ENCODE measurements at regions not wholly inside any gene's neighbourhood (a gene's known extent, or its start where the extent isn't known, plus 50 kb on each side); places are given as distances from the start of the nearest gene placed in this dataset.
"Not testable (repeated sequence)": the region's sequence is repeated elsewhere in the genome, so short reads cannot be mapped to it uniquely, and the experiment has no call there.

- intact Hi-C loops (cut with micrococcal nuclease) = no loop called here
- ChIA-PET POLR2A (ENCODE audit: unreplicated experiment) (no interaction called here), CTCF (no interaction called here)
- Histone ChIP-seq H3K79me2 (ENCODE audit: low read length) (no peaks in the 10 kb centered on the region), H3K27ac (ENCODE audit: low read length) (no peak overlapping the region), H3F3A (ENCODE audit: low read length, unreplicated experiment) (no peaks in the 10 kb centered on the region), H4K20me1 (ENCODE audit: low read length) (no peaks in the 10 kb centered on the region), H2AFZ (ENCODE audit: low read length) (no peak overlapping the region), H3K4me2 (ENCODE audit: low read length) (no peak overlapping the region), H3K27me3 (ENCODE audit: low read length) (no peaks in the 10 kb centered on the region), H3K36me3 (ENCODE audit: low read depth, low read length) (no peaks in the 10 kb centered on the region), H3K4me1 (ENCODE audit: insufficient read depth, low read length) (no peaks in the 10 kb centered on the region), H3K9me2 (replicated peaks; ENCODE audit: low read length) (no peaks in the 10 kb centered on the region), H3K9ac (ENCODE audit: low read length) (no peak overlapping the region), H3K4me3 (ENCODE audit: low read length) (no peak overlapping the region), H3K9me3 (ENCODE audit: low read length) (no peaks in the 10 kb centered on the region)
- BruUV-seq (replicated peaks) = no TSS peak
- TF ChIP-seq EZH2phosphoT487 (IDR thresholded peaks at IDR 0.05; ENCODE audit: borderline replicate concordance, low read length) (no peak), CTCF (conservative IDR thresholded peaks at IDR 0.05; ENCODE audit: low read depth, low read length) (no peak), EZH2 (IDR thresholded peaks at IDR 0.05; ENCODE audit: low read length, unreplicated experiment) (no peak)
- no peak for DNase-seq
- no peak for ATAC-seq
These were observed 297.4 kb upstream of the TACR3 start for GRCh38 chr4:104017213-104017612.

- H3K4me1 ChIP-seq (ENCODE audit: insufficient read depth, low read length) = no peaks in the 10 kb centered on the region
- H4K20me1 ChIP-seq (ENCODE audit: low read length) = no peaks in the 10 kb centered on the region
- H3K4me2 ChIP-seq (ENCODE audit: low read length) = no peak overlapping the region
- ChIA-PET CTCF (interaction anchor here (0.6 kb wide), 1 partner anchor 135 kb away, joined by 6 read pairs; no protein-coding TSS in a partner anchor), POLR2A (ENCODE audit: unreplicated experiment) (no interaction called here)
- no peaks in the 10 kb centered on the region for H3K9me2 ChIP-seq (replicated peaks; ENCODE audit: low read length)
- H3K79me2 ChIP-seq (ENCODE audit: low read length) = no peaks in the 10 kb centered on the region
- H3K36me3 ChIP-seq (ENCODE audit: low read depth, low read length) = no peaks in the 10 kb centered on the region
- H3K9me3 ChIP-seq (ENCODE audit: low read length) = no peaks in the 10 kb centered on the region
- no peak overlapping the region for H3K4me3 ChIP-seq (ENCODE audit: low read length)
- TF ChIP-seq EZH2 (IDR thresholded peaks at IDR 0.05; ENCODE audit: low read length, unreplicated experiment) (no peak), CTCF (conservative IDR thresholded peaks at IDR 0.05; ENCODE audit: low read depth, low read length) (peak; percentile 55)
- H3K27me3 ChIP-seq (ENCODE audit: low read length) = no peaks in the 10 kb centered on the region
- BruUV-seq (replicated peaks) = no TSS peak
- ATAC-seq (peak; percentile 57; the same call in 1 of the 2 replicates), DNase-seq (peak; percentile 30)
- no peaks in the 10 kb centered on the region for H3F3A ChIP-seq (ENCODE audit: low read length, unreplicated experiment)
- no peak overlapping the region for H3K9ac ChIP-seq (ENCODE audit: low read length)
- no peak overlapping the region for H3K27ac ChIP-seq (ENCODE audit: low read length)
- no peak overlapping the region for H2AFZ ChIP-seq (ENCODE audit: low read length)
- intact Hi-C loops (cut with micrococcal nuclease) = loop anchor here (2.0 kb wide), 1 partner anchor 845 kb away; no protein-coding TSS in a partner anchor
These were observed 295.9 kb upstream of the TACR3 start for GRCh38 chr4:104015680-104016079.

- DNase-seq (no peak), ATAC-seq (no peak)
- H4K20me1 ChIP-seq (ENCODE audit: low read length) = no peaks in the 10 kb centered on the region
- POLR2A ChIA-PET (ENCODE audit: unreplicated experiment) = no interaction called here
- no peak overlapping the region for H3K27ac ChIP-seq (ENCODE audit: low read length)
- no peaks in the 10 kb centered on the region for H3K4me1 ChIP-seq (ENCODE audit: insufficient read depth, low read length)
- H3K9ac ChIP-seq (ENCODE audit: low read length) = no peak overlapping the region
- no peak overlapping the region for H3K4me3 ChIP-seq (ENCODE audit: low read length)
- no peaks in the 10 kb centered on the region for H3K9me3 ChIP-seq (ENCODE audit: low read length)
- CTCF ChIA-PET = no interaction called here
- TF ChIP-seq EZH2 (IDR thresholded peaks at IDR 0.05; ENCODE audit: low read length, unreplicated experiment) (no peak), EZH2phosphoT487 (IDR thresholded peaks at IDR 0.05; ENCODE audit: borderline replicate concordance, low read length) (no peak), CTCF (conservative IDR thresholded peaks at IDR 0.05; ENCODE audit: low read depth, low read length) (no peak)
- intact Hi-C loops (cut with micrococcal nuclease) = no loop called here
- no peak overlapping the region for H2AFZ ChIP-seq (ENCODE audit: low read length)
- H3K79me2 ChIP-seq (ENCODE audit: low read length) = no peaks in the 10 kb centered on the region
- H3F3A ChIP-seq (ENCODE audit: low read length, unreplicated experiment) = no peaks in the 10 kb centered on the region
- H3K4me2 ChIP-seq (ENCODE audit: low read length) = no peak overlapping the region
- no peaks in the 10 kb centered on the region for H3K9me2 ChIP-seq (replicated peaks; ENCODE audit: low read length)
- H3K36me3 ChIP-seq (ENCODE audit: low read depth, low read length) = no peaks in the 10 kb centered on the region
- H3K27me3 ChIP-seq (ENCODE audit: low read length) = no peaks in the 10 kb centered on the region
- no TSS peak for BruUV-seq (replicated peaks)
These were observed 290.9 kb upstream of the TACR3 start for GRCh38 chr4:104010722-104011121.

GRCh38 chr4:104002318-104002717 is 282.5 kb upstream of the TACR3 start:
- POLR2A ChIA-PET (ENCODE audit: unreplicated experiment); BruUV-seq (replicated peaks); DNase-seq; H3K27ac ChIP-seq (ENCODE audit: low read length); H3K36me3 ChIP-seq (ENCODE audit: low read depth, low read length); H3K4me2 ChIP-seq (ENCODE audit: low read length); H3K27me3 ChIP-seq (ENCODE audit: low read length); H4K20me1 ChIP-seq (ENCODE audit: low read length); H3K9me2 ChIP-seq (replicated peaks; ENCODE audit: low read length); CTCF ChIA-PET; H3F3A ChIP-seq (ENCODE audit: low read length, unreplicated experiment); H3K4me3 ChIP-seq (ENCODE audit: low read length); H2AFZ ChIP-seq (ENCODE audit: low read length); H3K79me2 ChIP-seq (ENCODE audit: low read length); H3K9ac ChIP-seq (ENCODE audit: low read length); H3K9me3 ChIP-seq (ENCODE audit: low read length); ATAC-seq; intact Hi-C loops (cut with micrococcal nuclease); H3K4me1 ChIP-seq (ENCODE audit: insufficient read depth, low read length): not testable (repeated sequence)

All from PC-3 (cell line).